Dermis microvascular lymphatic vessel endothelial cell (primary cell): ENCODE measurements at regions not wholly inside any gene's neighbourhood (a gene's known extent, or its start where the extent isn't known, plus 50 kb on each side); places are given as distances from the start of the nearest gene placed in this dataset.

Source experiments
- DNase-seq, 2 donors: peaks; one replicate each; pipeline versions ENCODE4 v3.0.0 to v3.0.0-alpha.2; 2010; ENCODE audit warnings: low read depth in 2 of 2

DNA sequence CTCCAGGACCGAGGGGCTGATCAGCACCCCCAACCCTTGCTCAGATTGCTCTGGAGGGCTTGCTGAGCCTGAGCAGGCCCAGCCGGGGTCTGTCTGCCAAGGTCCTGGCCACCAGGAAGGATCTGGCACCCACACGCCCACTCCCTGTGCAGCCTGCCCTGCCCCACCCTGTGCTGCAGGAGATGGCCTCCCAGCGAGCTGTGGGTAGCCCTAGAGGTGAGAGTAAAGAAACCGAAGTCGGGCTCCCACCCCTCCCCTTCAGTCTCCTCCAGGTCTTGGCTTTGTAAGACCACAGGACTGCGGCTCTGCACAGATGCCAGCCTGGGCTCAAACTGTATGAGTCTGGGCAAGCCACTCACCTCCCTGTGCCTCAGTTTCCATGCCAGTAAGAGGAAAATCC, 307.8 kb downstream of the BCL11B start:
- DNase-seq = no peak

- DNase-seq = no peak
Observed at GRCh38 chr14:98965076-98965475, 306.9 kb downstream of the BCL11B start.

GRCh38 chr14:98966016-98966415, 306.0 kb downstream of the BCL11B start:
- no peak for DNase-seq

DNA sequence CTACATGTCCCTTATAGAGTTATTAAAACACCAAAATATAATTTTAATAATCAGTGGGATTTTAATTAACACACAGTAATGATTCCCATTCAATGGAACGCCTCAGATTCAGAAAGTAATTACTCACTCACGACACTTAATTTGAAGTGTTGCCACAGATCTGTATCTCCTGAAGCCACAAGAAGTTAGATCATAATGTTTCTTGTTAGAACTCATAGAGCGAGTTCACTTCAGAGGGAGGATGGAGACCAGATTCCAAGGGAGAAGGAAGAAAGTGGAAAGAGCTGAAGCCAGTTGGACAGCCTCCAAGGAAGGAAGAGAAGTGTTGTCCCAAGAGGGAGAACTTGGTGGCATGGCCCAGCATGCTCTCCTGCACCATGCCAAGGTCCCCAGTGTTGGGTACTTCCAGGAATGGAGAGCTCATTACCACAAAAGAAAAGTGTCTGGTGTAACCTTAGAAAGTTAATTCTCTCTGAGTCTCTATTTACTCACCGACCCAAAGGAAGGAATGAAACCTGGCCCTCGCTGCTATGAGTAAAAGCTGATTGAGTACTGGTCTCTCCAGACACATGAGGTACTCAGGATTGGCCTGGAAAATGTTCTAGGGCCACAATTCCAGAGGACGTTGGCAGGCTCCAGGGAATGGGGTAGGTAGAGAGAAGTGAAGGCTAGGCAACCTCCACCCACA, 305.4 kb downstream of the BCL11B start:
- no peak for DNase-seq

- DNase-seq = no peak
Observed at GRCh38 chr14:98974113-98974512, 297.9 kb downstream of the BCL11B start.

- no peak for DNase-seq
Observed at GRCh38 chr14:98976271-98976670, 295.7 kb downstream of the BCL11B start.

- DNase-seq = no peak
Observed at GRCh38 chr14:98977451-98977850, 294.5 kb downstream of the BCL11B start.

DNA sequence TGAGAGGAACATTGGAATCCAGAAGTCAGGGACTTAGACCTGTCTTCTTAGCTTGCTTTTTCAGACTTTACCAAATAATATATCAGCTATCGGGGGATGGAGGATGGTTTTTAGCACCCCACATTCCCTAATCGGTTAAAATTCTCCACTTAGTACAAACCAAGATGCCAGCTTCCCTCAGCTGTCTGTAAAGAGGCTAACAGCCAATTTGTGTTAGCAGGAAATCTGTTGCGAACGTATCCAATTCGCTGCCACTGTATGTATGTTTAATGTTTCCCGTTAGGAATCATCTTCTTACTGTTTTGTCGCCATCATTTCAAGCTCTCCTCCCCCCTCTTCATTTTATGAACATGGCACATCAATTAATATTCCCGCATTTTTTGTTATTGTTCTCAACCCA, 289.0 kb downstream of the BCL11B start:
- no peak for DNase-seq

DNA sequence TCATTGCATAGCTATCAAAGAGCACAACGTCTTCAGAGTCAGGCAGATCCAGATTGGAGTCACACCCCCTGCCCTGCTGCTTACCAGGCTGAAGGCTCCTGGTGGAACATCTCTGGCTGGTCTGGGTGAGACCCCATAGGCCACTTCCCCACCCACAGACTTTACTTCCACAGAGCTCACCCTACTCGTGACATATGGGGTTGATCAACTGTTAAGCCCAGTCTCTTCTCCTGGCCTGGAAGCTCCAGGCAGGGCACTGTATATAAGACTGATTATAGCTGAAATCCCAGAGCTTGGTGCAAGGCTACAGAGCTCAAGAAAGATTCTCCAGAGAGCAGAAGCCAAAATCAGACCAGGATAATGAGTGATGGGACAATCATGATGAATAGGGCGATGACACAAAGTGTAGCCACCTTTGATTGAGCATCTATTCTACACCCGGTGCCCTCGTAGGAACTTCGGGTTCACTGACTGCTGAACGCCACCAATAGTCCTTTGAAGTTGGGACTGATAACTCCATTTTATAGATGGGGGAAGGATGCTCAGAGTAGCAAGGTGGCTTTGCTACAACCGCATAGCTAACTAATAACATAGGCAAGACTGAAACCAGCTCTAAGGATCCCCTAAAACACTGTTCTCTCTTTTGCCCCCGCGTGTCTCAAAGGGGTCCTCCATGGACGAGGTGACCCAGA, 287.8 kb downstream of the BCL11B start:
- DNase-seq = no peak

- DNase-seq = no peak
Observed at GRCh38 chr14:98984719-98985041, 287.3 kb downstream of the BCL11B start.

GRCh38 chr14:98993818-98994217, 278.2 kb downstream of the BCL11B start:
- no peak for DNase-seq

DNA sequence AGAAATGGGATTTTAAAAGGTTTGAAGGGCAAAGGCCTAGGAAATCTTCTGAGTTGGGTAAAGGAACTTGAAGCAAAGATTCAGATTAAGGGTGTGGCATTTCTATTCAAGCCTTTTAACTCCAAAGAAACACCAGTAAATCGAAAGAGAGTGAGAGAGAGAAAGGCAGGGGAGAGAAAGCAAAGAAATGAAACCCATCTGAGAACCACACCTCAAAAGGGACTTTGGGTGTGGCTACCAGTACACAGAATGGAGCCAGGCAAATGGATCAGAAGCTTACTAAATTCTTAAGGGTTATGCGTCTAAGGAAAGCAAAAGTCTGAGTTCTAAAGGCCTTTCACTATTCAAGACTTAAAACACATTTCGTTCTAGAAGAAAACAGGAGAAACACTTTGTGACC, 277.4 kb downstream of the BCL11B start:
- no peak for DNase-seq

DNA sequence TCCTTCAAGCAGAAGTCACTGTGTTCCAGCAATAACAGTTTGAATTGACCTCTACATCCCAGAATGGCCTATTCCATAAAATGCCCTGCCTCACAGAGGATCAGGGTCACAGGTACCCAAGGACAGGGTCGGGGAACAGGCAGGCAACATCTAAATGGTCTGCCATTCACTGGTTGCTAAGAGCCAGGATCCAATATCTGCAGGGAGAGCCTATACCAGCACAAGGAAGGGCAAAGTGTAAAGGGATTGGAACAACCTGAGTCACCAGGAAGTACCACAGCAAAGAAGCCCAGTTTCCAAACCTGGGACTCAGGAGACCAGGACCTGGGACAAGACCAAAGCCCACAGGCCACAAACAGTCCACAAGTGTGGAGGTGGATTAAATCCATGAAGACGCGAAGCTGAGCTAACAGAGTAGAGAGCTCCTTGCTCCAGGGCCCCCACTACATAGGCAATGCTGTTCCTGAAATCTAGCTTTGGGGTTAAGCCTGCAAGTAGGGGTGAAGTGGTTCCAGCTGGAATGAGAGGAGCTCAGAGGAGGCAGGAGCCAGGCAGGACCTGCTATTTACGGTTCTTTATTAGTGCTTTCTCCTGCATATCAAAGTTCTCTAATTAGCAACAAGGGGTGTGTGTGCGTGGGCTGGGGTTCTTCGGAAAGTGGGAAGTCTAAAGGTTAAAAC, 274.3 kb downstream of the BCL11B start:
- DNase-seq = no peak

DNA sequence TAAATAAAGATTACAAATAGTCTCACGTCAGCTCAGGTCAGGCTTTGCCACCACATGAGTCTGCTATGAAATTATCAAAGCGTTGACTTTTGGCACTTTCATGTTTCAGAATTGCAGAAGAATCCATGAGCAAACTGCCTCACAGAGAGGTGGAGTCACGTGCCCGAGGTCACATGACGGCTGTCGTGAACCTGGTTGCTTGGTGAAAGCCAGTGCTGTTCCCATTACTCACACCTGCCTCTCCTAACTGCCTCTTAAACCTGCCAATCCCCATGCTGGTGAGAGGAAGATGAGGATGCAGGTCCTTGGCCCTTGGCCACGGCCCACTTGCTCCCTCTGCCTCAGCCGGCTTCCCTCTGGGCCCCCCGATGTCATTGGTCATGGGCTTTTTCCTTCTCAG, 272.7 kb downstream of the BCL11B start:
- DNase-seq = no peak

- no peak for DNase-seq
Observed at GRCh38 chr14:98999901-99000300, 272.1 kb downstream of the BCL11B start.

DNA sequence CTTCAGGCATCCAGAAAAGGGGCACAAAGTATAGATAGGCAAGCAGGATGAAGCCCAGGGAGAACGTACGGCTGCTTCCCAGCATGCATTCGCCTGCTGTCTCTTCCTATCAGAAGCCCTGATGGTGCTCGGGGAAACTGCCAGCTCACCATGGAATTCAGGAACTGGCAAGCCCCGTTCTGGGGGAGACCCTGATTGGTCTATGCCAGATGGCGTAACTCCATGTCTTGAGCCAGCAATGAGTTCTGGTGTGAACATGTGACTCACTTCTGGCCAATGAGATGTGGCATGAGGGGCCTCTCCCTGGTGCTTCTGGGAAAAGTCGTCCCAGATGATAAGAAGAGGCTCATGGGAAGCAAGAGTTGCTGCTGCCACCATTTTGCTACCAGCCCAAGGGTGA, 270.8 kb downstream of the BCL11B start:
- no peak for DNase-seq

- no peak for DNase-seq
Observed at GRCh38 chr14:99003646-99004045, 268.4 kb downstream of the BCL11B start.

DNA sequence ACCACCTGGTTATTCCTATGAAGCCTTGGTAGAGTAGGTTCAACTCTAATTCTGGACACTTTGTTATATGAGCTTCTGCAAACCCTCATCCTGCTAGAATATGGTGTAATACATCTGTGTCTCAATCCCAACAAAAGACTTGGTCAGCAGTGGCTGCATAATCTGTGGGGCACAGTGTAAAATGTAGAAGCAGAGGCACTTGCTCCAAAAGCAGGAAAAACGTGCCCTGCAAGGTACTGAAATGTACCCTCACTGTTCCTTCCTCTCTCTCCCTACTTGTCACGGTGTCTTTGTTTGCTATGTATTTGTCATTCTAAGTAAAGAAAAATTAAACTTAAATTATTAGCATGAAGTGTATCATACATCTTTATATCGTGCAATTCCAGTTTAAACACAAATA, 267.9 kb downstream of the BCL11B start:
- DNase-seq = no peak

DNA sequence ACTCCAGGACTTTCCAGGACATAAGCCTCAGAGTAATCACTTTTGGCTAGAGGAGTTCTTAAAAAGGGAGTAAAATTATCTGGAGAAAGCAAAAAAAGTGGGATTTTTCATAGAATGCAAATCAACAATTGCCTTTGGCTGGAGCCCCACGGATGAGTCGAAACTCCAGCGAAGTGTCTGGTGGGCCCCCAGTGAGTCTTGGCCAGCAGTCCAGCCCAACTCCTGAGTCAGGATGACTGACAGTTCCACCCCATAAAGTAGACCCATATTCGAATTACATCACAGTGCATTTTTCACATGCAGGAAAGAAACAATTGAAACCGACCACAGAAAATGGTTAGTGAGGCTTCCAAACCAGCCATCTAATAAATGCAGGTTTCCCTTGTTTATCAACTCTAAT, 265.7 kb downstream of the BCL11B start:
- DNase-seq = no peak

DNA sequence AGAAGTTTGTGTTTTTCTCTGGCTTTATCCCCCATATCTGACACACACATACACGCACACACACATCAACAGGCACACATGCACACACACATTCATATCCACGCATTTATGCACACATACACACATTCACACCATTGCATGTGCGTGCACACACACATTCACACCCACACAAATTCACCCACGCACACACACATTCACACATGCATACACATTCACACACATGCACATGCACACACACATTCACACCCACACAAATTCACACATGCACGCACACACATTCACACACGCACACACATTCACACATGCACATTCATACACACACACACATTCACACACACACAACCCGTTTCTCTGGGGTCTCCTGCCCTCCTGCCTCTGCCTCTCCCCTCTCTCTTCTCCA, 264.2 kb downstream of the BCL11B start:
- no peak for DNase-seq

GRCh38 chr14:99009871-99010270, 262.1 kb downstream of the BCL11B start:
- no peak for DNase-seq

DNA sequence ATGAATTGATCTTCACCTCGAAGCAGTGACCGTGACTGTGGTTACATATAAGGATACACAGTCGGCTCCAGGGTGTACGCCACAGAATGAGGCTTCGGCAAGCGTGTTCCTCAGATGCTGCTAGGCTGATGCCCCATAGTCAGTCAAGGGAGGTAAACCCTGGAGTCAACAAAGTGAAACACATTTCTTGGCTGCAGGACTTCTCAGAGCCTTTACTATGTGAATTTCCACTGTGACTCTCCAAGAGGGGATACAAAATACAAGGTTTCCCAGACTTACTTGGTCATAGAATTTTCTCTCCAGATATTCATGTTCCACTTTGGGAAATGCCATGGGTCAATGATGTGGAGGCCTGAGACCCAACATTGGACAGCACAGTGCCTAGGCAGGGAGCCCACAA, 260.6 kb downstream of the BCL11B start:
- DNase-seq = no peak

DNA sequence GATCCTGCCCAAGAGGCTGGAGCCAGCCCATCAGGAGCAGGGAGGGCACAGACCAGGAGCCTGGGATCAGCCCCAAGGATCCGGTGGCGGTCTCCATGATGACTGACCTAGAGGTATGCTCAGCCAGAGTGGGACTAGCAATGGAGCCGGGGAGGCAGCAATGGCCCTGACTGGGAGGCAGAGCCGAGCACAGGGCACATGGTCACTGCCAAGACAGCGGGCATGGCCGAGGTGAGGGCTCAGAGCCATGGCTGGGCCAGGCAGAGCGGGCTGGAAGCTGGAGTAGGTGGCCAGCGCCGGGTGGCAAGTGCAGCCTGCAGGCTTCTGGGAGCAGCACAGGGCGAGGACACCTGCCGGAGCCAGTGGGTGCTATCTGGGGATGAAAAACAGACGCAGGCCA, 259.3 kb downstream of the BCL11B start:
- no peak for DNase-seq
